Kidney tubule cell (primary cell): ENCODE measurements at regions not wholly inside any gene's neighbourhood (a gene's known extent, or its start where the extent isn't known, plus 50 kb on each side); places are given as distances from the start of the nearest gene placed in this dataset.
A peak's percentile ranks its signal among the peaks of the same experiment; 100 is the strongest.
"Not testable (repeated sequence)": the region's sequence is repeated elsewhere in the genome, so short reads cannot be mapped to it uniquely, and the experiment has no call there.

Source experiments
- DNase-seq: peaks from one replicate; pipeline ENCODE4 v3.0.0-alpha.2; 2018; ENCODE audit warnings: low spot score

DNA sequence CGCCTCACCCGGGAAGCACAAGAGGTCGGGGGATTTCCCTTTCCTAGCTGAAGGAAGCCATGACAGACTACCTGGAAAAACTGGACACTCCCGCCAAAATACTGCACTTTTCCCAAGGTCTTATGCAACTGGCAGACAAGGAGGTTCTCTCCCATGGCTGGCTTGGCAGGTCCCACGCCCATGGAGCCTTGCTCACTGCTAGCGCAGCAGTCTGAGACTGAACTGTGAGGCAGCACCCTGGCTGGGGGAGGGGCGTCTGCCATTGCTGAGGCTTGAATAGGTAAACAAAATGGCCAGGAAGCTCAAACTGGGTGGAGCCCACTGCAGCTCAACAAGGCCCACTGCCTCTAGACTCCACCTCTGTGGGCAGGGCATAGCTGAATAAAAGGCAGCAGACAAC, 92.1 kb downstream of the C4BPA start:
- not testable (repeated sequence) for DNase-seq

DNA sequence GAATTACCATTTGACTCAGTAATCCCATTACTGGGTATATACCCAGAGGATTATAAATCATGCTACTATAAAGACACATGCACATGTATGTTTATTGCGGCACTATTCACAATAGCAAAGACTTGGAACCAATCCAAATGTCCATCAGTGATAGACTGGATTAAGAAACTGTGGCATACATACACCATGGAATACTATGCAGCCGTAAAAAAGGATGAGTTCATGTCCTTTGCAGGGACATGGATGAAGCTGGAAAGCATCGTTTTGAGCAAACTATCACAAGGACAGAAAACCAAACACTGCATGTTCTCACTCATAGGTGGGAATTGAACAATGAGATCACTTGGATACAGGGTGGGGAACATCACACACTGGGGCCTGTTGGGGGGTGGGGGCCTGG, 97.5 kb downstream of the C4BPA start:
- not testable (repeated sequence) for DNase-seq

GRCh38 chr1:207202480-207202879, 98.4 kb downstream of the C4BPA start:
- DNase-seq: no peak

GRCh38 chr1:207203541-207203940, 99.5 kb downstream of the C4BPA start:
- DNase-seq: no peak

DNA sequence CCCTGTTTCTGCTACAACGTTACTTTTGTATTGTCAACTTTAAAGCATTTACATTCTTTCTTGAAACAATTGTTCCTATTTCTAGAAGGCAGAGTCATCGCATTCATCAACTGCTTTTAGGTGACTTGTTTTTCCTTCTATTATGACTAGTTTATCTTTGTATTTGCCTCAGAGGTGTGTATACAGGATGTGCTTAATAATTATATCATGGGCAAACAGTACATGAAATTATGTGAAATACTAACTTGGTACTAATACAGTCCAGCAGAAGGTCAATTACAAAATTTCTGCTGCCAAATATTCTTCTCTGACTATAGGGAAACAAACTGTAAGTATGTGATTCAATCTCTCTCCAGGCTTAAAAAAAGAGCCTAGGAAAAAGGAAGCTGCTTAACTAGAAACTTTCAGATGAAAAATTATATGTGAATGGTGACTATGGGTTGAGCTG, 101.6 kb downstream of the C4BPA start:
- no peak for DNase-seq

DNA sequence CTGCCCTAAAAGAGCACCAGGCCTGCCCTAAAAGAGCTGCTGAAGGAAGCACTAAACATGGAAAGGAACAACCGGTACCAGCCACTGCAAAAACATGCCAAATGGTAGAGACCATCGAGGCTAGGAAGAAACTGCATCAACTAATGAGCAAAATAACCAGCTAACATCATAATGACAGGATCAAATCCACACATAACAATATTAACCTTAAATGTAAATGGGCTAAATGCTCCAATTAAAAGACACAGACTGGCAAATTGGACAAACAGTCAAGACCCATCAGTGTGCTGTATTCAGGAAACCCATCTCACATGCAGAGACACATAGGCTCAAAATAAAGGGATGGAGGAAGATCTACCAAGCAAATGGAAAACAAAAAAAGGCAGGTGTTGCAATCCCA, 104.7 kb downstream of the C4BPA start:
- DNase-seq: not testable (repeated sequence)

DNA sequence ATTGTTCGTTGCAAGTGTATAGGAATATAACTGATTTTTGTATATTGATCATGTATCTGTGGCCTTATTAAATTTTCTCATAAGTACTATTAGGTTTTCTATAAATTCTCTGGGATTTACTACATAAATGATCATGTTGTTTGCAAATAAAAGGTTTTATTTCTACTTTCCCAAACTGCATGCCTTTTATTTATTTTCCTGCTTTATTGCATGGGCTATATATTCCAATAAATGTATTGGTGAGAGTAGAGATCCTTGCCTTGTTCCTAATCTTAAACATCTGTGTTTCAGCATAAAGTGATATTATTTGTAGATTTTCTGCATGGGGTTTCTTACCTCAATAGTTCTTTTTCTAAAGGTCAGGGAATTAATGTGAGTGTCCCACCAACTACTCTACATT, 107.0 kb upstream of the CD55 start:
- no peak for DNase-seq

DNA sequence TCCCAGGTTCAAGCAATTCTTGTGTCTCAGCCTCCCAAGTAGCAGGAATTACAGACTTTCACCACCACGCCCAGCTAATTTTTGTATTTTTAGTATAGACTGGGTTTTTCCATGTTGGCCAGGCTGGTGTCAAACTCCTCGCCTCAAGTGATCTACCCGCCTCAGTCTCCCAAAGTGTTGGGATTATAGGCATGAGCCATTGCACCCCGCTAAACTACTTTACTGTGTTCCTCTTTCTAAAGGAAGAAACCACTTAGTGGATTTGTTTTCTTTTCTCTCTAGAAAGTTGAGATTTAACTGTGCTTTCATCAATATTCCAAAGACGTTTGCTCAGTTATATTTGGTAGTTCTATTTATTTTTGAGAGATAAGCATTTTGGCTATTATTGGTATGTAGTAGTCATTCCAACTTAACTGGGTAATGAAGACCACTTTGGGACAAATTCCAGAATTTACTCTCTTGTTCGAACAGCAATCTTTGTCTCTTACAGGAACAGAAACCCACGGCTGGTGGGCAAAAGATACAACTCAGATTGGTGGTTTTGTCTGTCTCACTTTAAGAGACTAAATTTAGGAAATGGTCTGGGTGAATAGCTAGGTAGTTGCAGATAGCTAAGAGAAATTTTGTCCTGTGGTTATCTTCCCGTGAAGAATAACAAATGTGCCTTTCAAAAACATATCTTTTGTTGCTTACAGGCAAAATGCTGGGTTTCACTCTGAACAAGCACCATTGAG, 103.5 kb upstream of the CD55 start:
- DNase-seq: no peak

DNA sequence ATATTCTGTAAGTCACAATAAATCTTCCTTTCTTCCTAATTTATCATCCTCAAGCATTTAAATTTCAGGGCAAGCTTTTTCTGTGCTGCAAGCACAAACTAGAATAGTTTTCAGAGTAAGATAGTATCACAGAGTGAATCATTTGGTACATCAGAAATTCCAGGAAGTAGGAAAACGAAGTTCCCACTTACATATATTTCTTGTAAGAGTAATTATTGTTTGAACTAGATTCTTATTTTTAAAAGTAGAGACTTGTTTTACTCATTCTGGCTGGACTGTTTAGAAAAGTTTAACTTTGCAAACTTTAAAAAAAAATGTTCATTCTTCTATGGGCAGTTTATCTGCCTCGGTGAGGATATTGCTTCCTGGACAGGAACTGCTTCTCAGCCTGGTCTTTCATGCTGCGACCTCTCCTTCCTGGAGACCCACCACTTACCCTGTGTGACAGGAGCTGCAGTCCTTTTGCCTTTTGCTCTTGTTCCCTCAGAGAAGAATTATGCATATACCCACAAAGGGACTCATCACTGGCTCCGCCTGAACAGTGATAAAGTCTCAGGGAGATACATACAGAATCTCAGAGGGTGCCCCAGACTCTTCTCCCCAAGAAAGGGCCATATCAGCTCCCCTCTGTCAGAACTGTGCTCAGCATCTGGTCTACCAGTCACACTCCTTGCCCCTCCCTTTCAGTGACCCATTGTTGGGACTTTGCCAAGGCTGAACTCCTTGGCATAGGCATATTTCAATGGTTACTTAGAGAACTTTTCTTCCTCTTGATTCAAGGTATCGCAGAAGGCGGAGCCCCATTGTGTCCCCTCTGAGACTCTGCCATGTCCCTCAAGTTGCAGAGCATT, 102.7 kb upstream of the CD55 start:
- DNase-seq: peak; percentile 35

DNA sequence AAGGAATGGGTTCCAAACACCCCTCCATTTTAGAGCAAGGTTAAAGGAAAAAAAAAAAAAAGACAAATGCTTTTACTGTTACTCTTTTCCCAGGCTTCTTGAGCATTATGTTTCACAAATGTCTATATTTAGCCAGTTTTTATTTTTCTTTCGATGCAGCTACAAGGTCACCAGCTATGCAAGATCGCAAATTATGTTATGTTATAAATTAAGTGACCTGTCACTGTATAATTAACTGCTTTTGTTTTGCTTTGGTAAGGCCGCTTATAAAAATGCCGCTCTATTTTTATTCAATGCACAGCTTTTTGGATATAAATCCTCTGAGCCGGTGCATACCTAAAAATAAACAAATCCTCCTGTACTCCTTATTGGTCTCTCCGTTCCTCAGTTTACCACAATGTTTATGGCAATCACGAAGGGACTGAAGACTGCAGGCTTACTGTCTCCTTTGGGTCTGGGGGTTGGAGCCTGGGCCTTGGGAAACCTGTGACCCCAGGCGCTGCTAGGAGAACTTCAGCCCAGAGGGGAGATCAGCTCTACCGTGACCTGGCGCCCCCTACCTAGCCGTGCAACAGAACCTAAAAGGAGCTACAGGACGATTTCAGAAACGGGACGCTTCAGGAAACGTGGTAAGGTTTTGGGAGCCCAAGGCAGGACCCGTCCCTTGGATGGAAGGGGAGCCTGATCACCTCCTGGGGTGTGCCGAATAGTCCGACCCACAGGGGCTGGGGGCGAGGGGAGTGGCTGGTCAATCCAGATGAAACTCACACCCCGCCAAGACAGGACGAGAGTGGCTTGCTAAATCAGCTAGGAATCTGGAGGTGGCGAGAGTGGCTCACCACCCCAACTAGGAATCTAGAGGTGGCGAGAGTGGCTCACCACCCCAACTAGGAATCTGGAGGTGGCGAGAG, 101.2 kb upstream of the CD55 start:
- no peak for DNase-seq

GRCh38 chr1:207221934-207222351, 99.5 kb upstream of the CD55 start:
- DNase-seq: peak; percentile 46

GRCh38 chr1:207223162-207223561, 98.3 kb upstream of the CD55 start:
- no peak for DNase-seq

GRCh38 chr1:207224666-207225065, 96.8 kb upstream of the CD55 start:
- DNase-seq: no peak

DNA sequence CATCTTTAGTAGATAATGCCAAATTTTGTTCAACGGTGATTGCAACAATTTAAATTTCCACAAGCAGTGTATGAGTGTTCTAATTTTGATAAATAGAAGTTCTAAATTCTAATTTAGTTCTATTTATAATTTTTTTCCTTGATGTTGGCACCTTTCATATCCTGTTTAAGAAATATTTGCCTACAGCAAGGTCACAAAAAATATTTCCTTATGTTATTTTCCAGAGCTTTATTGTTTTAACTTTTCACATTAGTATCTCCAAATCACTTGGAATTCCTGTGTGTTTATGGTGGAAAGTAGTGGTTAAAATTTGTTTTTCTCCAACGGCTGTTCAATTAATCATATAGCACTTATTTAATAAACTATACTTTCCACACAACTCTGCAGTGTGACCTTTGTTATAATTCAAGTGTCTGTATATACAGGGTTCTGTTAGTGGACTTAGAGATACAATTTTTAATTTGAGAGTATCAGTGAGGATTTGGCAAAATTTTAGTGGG, 94.3 kb upstream of the CD55 start:
- no peak for DNase-seq

GRCh38 chr1:207228987-207229386, 92.5 kb upstream of the CD55 start:
- no peak for DNase-seq

DNA sequence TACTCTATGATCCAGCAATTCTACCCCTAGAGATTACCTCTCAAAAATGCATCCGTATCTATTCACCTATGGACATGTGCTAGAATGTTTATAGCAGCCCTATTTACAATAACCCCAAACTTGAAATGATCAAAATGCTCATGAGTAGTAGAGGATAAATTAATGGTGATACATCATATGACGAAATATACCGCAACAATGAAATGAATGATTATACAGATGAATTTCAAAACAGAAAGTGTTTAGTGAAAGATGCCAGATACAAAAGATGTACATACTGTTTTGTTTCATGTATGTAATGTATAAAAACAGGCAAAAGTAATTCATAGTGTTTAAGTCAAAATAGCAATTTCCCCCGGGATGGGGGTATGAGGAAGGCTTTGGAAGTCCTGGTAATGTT, 91.0 kb upstream of the CD55 start:
- no peak for DNase-seq

- DNase-seq: no peak
Measured at GRCh38 chr1:207234690-207235089, 86.8 kb upstream of the CD55 start.

DNA sequence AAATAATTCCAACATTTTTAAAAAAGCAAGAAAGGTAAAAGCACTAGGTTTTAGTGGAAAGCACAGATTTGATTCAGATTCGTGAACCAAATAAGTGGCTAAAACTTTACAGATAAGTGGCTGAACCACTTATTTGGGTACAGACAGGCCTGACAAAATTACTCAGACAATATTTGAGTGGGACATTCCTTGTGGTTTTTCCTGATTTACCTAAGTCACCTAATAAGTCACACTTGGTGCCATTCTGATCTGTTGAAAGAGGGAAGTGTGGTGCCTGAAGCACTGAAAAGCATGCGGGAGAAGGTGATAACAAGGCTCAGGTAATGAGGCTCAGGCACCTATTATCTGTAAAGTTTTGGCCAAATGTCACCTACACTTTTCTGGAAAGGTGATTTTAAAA, 81.6 kb upstream of the CD55 start:
- peak; percentile 73 for DNase-seq

DNA sequence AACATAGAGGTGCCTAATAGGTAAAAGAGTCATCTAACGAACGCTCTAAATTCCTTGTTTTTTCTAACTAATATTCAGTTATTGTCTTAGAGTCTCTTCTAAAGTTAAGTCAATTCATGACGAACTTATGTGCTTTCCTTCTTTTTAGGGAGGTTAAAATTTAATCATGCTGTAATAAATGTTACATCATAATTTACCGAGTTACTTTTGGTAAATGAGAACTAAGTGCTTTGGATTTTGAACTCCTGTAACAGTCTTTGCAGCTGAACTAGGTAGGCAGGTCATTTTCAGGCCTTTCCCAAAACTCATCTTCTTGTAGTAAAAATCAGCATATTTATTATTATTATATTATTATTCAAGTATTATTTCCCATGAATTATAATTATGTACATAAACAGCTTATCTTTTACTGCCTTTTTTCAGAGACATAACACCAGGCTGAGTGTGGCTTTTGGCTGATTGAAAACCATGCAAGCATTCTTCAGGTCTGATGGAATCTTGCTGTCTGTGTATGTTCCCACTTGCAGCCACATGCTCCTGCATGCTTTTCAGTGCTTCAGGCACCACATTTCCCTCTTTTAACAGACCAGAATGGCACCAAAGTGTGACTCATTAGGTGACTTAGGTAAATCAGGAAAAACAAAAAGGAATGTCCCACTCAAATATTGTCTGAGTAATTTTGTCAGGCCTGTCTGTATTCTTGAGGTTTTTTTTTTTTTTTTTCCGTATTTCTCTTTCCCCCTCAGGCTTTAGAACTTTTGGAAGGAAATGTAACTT, 81.0 kb upstream of the CD55 start:
- DNase-seq: peak; percentile 92

DNA sequence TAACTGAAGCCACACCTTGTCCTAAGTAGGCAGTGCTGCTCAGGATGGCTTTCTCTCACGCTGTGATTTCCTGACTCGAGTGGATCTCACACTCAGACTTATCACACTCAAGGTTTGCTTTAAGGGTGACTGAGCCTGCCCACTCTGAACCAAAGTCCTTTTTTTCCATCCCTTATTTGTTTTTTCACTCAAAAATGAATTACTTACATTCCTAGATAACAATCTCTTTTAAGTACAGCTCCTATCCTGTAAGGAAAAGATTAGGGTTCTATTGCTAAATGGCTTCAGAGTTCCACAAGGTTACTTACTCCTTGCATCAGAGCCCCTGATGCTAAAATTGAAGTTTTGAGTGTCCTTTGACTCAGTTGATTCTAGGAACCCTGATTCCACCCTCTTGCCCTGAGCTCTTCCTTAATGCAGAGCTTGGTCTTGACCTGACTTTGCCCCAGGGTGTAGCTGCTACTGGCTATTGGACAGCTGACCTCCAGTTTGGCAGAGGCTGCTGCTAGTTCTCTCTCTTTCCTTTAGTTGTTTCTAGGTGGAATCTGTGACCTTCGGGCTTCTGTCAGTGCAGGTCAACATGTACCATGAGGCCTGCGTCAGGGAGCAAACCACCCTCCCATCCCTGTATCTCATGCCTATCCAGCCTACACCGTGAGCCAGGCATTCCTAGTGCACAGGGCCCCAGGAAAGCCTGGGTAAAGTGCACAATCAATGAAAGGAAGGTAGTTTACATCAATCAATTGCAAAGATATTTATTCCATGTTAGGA, 80.1 kb upstream of the CD55 start:
- DNase-seq: no peak
